NCI-H748 (cell line): ENCODE measurements at regions not wholly inside any gene's neighbourhood (a gene's known extent, or its start where the extent isn't known, plus 50 kb on each side); places are given as distances from the start of the nearest gene placed in this dataset.
A peak's percentile ranks its signal among the peaks of the same experiment; 100 is the strongest.

Source experiments
- DNase-seq: peaks from one replicate; lab custom pipeline; 2025; ENCODE audit not compliant: unreplicated experiment; lab: John Stamatoyannopoulos, UW

DNA sequence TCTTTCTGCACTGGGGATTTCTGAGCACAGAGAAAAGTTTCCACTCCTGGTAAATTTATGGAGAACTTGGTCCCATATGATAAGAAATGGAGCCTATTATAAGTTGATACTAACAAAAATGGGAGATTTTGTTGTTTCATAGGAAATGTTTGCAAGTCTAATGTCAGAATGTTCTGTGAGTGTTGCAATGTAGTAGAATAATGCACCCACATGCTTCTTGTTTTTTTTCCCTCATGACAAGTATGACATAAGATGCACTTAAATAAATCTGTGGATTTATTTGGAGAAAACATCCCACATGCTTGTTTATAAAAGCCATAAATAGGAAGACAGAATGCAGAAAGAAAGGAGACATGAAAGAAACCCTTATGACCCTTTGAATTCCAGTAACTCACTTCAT is 50.8 kb upstream of the KCNJ6 start:
- no peak for DNase-seq

DNA sequence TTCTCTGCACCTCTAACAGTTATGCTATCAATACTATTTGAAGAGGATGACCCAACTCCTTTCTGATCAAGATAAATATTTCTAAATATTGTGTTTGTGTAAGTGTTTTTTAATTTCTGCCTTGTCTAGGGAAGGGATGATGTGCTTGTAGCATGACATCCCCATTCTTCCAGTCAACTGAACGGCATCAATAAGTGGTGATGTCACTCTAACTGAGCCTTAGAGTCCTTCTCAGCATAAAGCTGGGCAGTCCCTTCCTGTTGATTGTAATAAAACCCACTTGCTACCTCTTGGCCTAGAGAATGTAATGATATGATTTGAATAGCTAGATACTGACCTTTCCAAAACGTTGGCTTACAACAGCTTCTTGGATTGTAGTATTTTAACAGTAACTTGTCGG is 52.5 kb upstream of the KCNJ6 start:
- DNase-seq, result no peak

DNA sequence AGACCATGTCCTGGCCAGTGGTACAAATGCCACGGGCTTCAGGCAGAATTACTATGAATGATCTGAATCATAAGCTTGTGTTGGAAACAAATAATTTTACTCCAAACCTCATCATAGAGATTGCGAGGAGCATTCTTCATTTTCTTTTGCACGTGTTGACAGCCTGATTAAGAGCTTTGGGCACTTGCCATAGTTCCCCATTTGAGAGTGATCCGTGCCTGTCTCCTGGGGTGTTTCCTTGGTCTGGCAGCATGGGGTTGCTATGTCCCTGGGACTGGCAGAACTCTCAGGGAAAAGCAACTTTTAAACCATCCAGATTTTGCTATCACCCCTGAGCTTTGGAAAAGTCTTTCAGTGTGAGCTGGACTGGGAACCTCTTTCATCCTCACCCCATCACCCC is 54.3 kb upstream of the KCNJ6 start:
- no peak for DNase-seq

DNA sequence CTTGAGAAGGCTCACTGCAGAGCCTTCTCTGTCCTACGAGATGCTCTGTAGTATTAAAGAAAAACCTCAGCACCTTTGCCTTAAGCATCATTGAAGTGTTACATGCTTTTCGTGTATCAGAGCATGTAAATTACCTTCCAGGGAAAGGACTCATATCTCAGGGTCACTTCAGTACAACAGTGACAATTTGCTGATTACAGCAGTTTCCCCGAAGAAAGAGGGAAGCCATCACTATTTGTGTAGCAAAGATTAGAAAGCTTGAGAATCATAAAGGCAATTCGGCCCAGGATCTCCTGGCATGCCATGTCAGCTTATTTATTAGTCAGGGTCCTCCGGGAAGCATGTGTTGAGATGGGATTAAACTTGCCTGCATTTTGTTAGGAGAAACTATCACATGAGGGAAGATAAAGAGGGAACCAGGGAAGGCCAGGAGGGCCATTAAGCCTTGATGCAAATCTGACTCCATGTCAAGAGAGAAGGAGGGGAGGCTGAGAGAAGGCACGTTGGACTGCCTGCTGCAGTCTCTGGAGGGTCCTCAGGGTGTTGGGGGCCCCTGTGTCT is 55.2 kb upstream of the KCNJ6 start:
- no peak for DNase-seq

DNA sequence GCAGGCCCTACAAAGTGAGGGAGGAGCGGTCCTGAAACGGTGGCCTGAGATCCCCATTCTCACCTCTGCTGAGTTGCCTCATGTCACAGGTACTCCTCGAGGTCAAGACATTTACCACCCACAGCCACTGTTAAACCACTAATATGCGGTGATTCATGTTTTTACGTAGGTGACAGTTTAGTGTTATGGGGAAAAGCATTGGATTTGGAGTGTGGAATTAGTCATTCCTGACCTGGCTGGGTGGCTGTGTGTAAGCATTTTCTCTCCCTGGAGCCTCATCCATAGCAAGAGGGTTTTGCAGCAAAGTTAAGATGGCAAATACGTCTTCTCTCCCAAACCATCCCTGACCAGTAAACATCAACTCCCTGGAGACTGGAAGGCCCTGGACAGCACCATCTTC is 57.8 kb upstream of the KCNJ6 start:
- no peak for DNase-seq

DNA sequence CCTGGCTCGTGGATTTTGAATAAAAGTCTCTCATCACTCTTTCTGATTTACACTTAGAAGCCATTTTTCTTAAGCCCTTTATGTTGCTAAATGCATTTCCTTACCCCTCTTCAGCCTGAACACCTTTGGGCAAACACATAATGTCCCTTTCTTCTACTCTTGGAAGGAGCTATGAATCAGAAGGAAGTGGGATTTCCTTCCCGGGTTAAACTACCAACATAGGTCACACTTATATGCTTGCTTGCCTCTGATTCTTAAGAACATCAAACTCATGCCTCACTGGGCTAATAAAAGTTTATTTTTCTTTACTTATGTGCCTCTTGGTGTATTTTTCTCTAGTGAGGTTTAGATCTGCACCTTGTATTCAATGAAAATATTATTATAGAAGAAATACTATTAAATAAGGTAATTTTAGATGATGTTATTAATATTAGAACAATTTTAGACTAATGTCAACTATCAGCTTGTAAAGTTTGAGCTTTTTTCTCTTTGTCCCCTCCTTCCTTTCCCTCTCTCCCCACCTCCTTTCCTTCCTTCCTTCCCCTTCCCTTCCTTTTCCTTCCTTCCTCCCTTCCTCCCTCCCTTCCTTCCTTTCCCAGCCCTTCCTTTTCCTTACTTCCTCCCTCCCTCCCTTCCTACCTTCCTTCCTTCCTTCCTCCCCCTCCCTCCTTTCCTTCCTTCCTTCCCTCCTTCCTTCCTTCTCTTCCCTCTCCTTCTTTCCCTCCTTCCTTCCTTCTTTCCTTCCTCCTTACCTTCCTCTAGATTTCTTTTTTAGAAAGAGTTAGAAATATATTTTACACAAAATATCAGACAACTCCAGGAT is 66.5 kb upstream of the KCNJ6 start:
- no peak for DNase-seq

DNA sequence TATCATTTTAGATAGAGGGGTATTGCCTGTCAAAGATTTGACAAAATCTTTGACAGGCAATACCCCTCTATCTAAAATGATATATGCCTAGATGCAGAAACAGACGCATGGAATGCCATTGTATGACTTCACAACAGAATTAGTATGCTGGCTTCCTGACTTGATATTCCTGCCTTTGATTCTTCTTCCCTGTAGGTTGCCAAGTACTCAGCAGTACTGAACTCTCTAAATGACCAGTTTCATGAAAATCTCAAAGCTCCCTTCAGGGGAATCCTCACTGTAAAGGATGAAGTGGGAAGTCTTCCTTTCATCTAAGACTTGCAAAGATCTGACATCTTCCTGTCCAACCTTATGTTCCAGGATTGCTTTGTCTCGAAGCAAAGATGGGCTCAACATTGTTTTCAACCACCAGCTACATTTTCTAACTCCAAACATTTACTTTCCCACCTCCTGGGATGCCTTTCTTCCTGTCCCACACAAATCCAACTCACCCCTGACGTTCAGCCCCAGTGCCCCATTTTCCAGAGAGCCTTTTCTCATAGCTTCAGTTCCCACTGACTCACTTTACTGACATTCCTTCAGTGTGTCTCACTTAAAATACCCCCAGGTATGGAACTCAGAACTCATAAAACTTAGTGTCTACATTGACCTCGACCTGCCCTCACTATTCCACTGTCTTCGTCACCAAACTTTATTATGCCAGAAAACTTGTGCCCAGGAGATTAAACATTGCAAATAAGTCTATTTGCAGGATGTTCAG is 67.3 kb upstream of the KCNJ6 start:
- DNase-seq, result no peak

DNA sequence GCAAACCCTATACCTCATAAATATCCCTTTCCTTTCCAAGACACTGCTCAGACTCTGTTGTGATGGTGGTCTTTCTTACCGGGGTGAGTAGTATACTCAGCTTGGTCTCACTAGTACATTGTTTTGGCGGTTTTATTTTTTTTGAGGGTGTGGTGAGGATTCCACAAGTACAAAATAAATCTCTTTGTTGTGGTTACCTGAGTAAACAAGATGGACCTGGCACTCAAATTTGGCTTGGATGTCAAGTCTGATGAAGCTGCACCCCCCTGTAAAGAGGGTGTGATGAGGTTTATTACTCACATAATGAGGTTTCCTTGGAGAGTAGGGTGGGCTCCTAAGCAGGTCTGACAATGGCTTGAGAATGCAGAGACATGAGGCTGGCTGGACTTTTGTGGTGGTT is 68.2 kb upstream of the KCNJ6 start:
- DNase-seq, result peak; percentile 79

DNA sequence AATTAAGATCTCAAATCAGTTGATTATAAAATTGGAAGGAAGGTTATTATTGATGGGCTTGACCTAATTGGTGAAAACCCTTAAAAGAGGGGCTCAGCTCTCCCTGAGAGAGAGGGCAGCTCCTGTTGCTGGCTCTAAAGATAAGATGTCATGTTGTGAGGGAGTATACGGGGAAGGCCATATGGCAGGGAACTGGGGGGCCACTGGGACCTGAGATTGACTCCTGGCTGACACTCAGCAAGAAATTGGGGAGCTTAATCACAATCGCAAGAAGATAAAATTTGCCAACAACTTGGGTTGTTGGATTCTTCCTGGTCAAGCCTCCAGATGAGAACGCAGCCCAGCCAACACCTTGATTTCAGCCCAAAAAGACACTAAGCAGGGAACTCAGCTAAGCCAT is 69.7 kb upstream of the KCNJ6 start:
- DNase-seq, result peak; percentile 8

DNA sequence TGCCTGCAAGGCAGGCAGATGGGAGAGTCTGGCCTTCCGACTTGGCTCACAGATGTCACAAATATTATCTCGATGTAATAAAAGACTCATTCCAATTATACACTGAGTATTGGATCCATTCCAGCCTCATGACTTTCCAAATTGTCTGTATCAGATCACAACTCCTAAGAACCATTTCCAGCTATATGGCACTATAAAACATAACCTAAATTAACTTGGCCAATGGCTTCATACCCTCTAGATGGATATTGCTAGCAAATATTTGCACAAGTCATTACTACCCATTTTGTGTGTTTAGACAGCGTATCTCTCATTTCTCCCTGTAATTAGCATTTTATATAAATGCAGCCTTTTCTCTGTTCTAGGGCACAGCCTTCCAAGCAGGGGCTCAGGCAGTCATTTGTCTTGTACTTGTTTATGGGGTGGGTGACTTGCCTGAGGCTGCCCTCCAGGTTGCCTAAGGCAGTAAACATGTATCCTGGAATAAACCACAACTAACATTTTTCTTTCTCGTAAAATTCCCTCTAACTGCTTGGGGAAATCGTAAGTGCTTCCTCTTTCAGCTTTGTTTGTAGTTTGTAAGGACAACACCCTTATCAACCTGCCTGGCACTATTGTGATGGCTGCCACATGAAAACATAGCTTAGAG is 70.6 kb upstream of the KCNJ6 start:
- DNase-seq, result peak; percentile 99

DNA sequence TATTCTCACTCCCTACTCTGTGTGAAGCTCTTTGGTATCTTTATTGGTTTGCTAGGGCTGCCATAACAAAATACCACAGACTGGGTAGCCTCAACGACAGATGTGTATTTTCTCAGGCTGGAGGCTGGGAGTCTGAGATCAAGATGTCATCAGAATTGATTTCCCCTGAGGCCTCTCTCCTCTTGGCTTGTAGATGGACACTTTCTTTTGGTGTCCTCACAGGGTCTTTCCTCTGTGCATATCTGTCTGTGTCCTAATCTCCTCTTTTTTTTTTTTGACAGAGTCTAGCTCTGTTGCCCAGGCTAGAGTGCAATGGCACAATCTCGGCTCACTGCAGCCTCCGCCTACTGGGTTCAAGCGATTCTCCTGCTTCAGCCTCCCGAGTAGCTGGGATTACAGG is 71.4 kb upstream of the KCNJ6 start:
- peak; percentile 34 for DNase-seq

DNA sequence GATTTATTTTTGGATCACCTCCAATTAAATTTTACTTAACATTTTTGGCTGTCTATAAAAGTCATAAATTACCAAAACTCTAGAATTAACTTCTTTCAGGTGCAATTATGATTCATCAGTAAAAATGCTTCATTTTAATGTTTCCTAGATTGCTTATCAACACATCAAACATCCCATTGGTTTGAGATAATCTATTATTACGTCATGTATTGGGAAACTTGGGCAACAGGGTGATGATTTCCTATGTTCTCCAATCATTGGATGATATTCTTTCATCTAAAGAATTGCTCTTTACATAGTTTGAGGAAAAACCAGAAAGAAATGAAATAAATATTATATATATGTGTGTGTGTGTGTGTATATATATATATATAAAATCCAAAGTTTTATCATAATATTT is 76.8 kb upstream of the KCNJ6 start:
- no peak for DNase-seq

DNA sequence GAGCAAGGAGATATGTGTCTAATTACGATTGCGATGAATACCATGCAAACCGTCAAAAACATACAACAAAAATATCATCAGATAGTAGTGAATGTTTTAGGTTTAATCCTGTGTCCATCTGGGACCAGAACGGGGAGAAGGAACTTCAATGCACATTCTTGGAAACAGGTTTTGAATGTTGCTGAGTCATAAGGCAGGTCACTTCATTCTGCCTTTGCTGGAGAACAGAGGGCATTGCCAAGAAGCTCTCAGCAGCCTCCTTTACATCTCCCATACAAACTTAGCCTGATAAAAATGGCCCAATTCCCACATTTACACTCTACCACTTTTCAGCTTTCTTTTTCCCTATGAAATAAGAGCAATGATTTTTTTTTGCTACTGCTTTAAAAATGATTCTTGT is 78.0 kb upstream of the KCNJ6 start:
- no peak for DNase-seq

DNA sequence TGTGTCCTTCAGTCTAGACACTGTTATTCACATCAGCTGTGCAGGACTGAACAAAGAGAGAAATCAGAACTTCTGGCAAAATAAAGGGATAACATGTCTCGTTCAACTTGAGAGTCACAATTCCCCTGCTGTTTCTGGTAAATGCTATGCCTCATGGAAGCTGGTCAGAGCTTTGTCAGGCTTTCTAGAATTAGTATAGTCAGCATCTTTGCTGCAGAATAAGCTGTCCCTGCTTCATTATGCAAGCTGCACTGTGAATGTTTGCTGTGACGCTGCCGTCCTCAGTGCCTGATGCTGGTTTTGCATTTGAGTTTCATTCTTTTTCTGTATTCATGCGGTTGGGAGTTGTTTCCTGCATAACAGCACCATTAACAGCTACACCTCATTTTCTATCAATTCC is 96.4 kb upstream of the KCNJ6 start:
- no peak for DNase-seq

DNA sequence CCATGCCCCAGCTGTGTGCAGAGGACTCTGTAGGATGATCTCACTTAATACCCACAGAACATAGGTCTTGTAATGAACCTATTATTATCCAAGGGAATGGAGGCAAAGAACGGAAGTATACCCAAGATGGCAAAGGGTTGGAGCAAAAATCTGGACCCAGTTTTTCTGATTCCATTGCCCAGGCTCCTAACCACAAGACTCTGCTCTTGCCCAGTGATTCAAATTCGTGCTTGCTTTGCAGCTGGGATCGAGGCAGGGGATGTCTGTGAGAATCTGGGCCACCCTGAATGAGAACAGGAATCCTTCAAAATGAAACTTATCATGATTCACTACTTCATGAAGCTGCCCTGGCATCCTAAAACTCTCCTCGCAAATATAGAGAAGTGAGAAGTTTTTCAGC is 97.5 kb upstream of the KCNJ6 start:
- no peak for DNase-seq

DNA sequence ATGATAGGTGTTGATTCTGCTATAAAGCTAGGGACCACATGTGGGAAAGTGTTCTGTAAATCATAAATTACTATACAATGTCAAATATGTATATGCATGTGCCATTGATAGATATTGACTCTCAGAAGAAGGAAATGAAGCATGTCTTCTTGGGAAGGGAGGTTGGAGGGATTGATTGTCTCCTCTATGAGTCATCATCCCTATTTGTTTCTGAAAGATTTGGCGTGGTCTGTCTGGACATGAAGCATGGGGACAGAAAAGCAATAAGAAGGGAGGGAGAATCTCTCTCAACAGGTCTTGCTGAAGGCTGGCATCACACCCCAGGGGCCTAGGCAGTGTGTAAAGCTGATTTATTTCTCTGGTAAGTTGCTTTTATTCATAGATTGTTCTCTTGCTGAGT is 98.0 kb upstream of the KCNJ6 start:
- no peak for DNase-seq

DNA sequence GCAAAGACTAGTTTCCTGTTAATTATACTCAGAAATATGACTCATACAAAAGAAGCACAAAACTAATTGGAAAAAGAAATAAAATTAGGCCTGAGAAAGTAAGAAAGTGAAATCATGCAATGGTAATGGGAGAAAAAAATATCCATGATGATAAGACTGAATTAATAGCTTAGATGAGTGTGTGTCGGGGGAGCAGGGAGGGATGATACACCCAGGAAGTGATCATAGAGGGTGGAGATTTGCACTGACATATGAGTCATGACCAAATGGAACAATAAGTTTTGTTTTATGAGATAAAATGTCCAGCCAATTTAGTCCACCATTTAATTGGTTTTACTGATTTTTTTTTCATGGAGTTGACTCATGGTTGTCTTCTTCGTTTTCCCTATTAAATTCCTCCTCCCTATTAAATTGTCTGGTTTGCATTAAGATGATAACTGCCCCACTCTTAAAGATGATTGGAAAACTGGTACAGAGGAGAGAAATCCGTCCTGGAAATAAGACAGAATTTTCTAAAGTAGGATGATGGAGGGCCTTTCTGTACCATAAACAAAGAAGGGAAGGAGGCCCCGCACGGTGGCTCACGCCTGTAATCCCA is 111.7 kb upstream of the KCNJ6 start:
- DNase-seq, result no peak

DNA sequence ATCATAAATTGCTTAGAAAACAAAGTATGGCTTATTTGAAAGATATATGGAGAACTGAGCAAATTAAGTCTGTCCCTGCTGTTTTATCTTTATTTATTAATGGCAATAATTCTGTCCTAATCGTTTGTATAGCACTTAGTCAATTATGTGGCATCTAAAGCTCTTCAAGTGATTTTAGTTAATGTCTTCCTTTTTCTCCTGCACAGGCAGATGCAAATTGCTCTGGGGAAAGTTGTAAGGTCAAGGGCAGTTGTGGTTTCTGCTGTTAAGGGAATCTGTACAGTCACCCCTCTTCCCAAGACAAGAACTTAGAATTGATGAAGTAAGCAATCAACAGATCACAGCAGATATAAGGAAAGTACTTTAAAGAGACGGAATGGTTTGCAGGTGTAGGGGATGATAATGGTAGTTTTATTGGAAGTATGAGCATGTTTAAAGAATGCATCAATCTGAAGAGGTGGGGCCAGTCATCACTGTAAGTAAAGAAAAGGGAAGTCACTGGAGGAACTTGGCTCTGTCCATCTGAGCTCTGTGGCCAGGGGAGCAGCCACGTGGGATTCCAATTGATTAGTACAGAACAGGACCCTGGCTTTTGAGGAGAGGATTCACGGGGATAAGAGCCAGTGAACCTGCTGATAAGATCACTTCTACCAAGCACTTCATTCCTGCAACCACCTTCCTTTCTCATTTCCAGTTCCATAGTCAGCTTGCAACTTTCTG is 116.0 kb upstream of the KCNJ6 start:
- no peak for DNase-seq

DNA sequence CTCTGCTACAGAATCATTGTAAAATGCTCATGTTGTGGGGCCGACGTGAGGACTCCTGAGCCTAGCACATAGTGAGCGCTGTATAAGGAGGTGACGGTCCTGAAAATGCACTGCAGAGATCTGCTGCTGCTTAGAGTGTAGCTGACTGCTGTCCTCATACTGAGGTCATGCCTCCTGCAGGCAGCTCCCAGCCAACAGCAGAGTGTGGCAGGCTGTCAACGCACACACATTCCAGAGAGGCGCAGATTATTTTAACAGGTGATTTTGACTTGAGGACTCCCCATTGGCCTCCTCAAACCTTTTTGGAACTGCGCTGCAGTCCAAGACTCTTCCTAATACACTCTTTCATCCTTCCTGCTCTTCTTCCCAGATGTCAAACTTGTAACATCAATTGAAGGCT is 119.8 kb upstream of the KCNJ6 start:
- no peak for DNase-seq

DNA sequence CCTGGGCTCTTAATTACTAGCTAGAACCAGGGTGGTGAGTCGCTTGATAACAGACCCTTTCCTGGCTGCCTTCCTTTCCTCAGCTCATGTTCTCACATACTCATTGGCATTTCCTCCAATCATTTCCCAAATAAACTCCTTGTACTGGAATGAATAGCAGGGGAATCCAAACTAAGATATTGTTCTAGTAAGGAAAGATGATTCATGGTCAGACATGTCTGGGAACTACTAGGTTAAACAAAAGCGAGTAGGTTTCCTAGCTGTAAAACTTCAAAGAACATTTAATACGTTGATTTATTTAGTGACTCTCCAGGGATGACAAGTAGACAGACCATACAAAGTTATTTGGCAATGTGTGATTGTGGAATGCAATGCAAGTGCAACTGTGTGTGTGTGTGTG is 121.2 kb upstream of the KCNJ6 start:
- DNase-seq, result no peak

DNA sequence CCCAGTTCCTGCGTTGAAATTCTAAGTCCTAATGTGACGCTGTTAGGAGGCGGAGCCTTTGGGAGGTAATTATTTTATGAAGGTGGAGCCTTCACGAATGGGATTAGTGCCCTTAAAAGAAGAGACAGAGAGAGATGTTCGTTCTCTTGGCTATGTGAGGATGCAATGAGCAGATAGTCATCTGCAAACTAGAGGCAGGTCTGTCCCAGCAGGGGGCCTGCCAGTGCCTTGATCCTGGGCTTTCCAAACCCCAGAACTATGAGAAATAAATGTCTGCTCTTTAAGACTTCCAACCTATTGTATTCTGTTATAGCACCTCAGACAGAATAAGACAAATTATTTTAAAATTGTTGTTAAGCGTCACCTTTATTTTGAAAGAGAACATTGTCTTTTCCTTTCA is 123.1 kb upstream of the KCNJ6 start:
- no peak for DNase-seq
